ENCODE measurements at regions not wholly inside any gene's neighbourhood (a gene's known extent, or its start where the extent isn't known, plus 50 kb on each side); places are given as distances from the start of the nearest gene placed in this dataset.

- Histone ChIP-seq H3K4me1 (no peaks in the 10 kb centered on the region), H3K9me3 (no peaks in the 10 kb centered on the region), H3K36me3 (ENCODE audit: low read depth, missing control alignments) (no peaks in the 10 kb centered on the region), H3K27ac (no peak overlapping the region), H3K27me3 (no peaks in the 10 kb centered on the region), H3K4me3 (peak overlapping the region; percentile 31 to 45)
- intact Hi-C loops (cut with DNase I; ENCODE audit: low total_unique reads), result no loop called here
- TF ChIP-seq, protein P1, sequence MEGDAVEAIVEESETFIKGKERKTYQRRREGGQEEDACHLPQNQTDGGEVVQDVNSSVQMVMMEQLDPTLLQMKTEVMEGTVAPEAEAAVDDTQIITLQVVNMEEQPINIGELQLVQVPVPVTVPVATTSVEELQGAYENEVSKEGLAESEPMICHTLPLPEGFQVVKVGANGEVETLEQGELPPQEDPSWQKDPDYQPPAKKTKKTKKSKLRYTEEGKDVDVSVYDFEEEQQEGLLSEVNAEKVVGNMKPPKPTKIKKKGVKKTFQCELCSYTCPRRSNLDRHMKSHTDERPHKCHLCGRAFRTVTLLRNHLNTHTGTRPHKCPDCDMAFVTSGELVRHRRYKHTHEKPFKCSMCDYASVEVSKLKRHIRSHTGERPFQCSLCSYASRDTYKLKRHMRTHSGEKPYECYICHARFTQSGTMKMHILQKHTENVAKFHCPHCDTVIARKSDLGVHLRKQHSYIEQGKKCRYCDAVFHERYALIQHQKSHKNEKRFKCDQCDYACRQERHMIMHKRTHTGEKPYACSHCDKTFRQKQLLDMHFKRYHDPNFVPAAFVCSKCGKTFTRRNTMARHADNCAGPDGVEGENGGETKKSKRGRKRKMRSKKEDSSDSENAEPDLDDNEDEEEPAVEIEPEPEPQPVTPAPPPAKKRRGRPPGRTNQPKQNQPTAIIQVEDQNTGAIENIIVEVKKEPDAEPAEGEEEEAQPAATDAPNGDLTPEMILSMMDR (IDR thresholded peaks at IDR 0.05), result peak; percentile 58 to 70 (median 65)
- TF ChIP-seq POLR2A (IDR thresholded peaks at IDR 0.05), result no peak
- peak; percentile 46 for DNase-seq
- WGBS, 2 donors, result 0 to 8% methylated on average over 2 to 65 of the region's 78 CpGs
Observed at GRCh38 chr4:1512738-1513660, 106.8 kb upstream of the NKX1-1 start.

DNA sequence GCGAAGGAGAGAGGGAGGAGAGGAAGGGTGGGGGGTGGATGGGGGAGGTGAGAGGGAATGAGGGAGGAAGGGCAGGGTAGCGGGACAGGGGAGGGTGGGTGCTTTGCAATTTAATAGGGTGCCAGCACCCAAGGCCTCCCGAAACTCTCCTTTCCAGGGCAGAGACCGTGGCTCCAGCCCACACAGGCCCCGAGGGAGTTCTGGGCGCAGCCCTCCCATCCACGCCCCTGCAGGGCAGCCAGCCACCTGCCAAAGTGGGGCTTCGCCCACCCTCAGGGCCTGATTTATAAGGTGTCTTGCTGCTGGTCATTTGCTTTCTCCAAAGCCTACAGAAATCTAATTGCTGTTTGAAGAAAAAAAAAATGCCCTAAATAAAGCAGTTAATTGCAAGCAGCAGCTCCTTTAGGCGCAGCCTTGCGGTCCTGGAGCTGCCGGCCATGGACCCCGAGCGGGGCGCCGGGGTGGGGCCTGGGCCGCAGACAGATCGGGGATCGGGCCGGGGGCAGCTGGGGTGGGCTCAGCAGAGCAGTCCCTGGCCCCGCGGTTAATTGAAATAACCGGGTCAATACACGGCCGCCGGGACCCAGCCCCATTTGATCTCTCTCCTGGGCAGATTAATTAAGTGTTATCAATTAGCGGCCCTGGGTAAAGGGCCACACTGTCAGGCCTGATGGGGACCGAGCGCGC lies 106.0 kb upstream of the NKX1-1 start:
- no peaks in the 10 kb centered on the region for H3K4me1 ChIP-seq
- H3K4me3 ChIP-seq, result peak overlapping the region; percentile 15 to 45
- no peak for DNase-seq
- WGBS, 2 donors, result 37 to 53% methylated on average over 19 to 29 of the region's 29 CpGs
- TF ChIP-seq POLR2A (IDR thresholded peaks at IDR 0.05), result no peak
- TF ChIP-seq, protein P1 (IDR thresholded peaks at IDR 0.05), result no peak
- intact Hi-C loops (cut with DNase I; ENCODE audit: low total_unique reads), result no loop called here
- no peak overlapping the region for H3K27ac ChIP-seq
- H3K36me3 ChIP-seq (ENCODE audit: low read depth, missing control alignments), result no peaks in the 10 kb centered on the region
- H3K9me3 ChIP-seq, result no peaks in the 10 kb centered on the region
- no peaks in the 10 kb centered on the region for H3K27me3 ChIP-seq

DNA sequence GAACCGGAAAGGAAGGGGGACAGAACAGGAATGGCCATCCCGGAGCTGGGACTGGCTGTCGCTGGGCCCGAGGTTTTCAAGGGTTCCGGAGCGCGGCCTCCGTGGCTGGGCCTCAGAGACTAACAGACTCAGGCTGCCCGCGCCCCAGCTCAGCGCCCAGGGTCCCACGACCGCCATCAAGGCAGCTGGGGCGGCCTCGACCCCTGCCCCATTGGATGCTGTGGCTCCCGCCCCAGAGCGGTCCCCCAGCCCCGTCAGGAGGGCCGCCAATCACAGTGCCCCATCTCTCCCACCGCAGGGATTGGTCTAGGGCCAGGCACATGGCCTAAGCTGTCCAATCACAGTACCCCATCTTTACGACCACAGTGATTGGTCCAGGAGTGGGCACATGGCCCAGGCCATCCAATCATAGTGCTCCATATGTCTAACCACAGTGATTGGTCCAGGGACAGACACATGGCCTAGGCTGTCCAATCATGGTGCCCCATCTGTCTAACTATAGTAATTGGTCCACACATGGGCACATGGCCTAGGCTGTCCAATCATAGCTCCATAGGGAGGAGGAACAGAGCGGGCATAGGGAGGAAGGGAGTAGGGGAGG lies 105.3 kb upstream of the NKX1-1 start:
- DNase-seq, result peak; percentile 90
- Histone ChIP-seq H3K4me3 (peak overlapping the region; percentile 37 to 54), H3K4me1 (no peaks in the 10 kb centered on the region), H3K9me3 (no peaks in the 10 kb centered on the region), H3K36me3 (ENCODE audit: low read depth, missing control alignments) (no peaks in the 10 kb centered on the region), H3K27ac (no peak overlapping the region), H3K27me3 (no peaks in the 10 kb centered on the region)
- WGBS, 2 donors, result 56 to 65% methylated on average over 3 to 22 of the region's 22 CpGs
- TF ChIP-seq, protein P1 (IDR thresholded peaks at IDR 0.05), result no peak
- TF ChIP-seq POLR2A (IDR thresholded peaks at IDR 0.05), result no peak
- intact Hi-C loops (cut with DNase I; ENCODE audit: low total_unique reads), result no loop called here

DNA sequence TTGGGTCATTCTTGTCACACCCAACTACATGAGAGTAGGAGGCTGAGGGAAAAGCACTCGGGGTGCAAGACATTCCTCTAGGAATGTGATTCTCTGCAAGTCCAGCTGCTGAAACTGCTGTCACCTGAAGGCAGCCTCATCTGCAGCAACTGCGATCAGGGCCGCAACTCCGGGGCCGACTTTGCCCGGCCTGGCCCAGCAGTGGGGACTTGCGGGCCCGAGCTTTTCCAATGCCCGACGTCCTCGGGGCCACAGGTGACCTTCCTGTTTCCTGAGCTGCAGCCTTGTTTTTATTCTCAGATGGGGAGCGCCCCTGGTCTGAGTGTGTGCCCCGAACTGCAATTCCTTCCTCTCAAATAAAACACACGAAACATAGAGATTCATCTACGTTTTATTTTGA lies 104.7 kb upstream of the NKX1-1 start:
- Histone ChIP-seq H3K27ac (no peak overlapping the region), H3K27me3 (no peaks in the 10 kb centered on the region), H3K9me3 (no peaks in the 10 kb centered on the region), H3K4me1 (no peaks in the 10 kb centered on the region), H3K4me3 (peak overlapping the region; percentile 37 to 54), H3K36me3 (ENCODE audit: low read depth, missing control alignments) (no peaks in the 10 kb centered on the region)
- TF ChIP-seq, protein P1 (IDR thresholded peaks at IDR 0.05), result no peak
- TF ChIP-seq POLR2A (IDR thresholded peaks at IDR 0.05), result no peak
- intact Hi-C loops (cut with DNase I; ENCODE audit: low total_unique reads), result no loop called here
- no peak for DNase-seq
- 59 to 91% methylated on average over 15 of the region's 15 CpGs for WGBS, 2 donors

Measured in testis (tissue), 2 donors.